ENCODE measurements at regions not wholly inside any gene's neighbourhood (a gene's known extent, or its start where the extent isn't known, plus 50 kb on each side); places are given as distances from the start of the nearest gene placed in this dataset.

DNA sequence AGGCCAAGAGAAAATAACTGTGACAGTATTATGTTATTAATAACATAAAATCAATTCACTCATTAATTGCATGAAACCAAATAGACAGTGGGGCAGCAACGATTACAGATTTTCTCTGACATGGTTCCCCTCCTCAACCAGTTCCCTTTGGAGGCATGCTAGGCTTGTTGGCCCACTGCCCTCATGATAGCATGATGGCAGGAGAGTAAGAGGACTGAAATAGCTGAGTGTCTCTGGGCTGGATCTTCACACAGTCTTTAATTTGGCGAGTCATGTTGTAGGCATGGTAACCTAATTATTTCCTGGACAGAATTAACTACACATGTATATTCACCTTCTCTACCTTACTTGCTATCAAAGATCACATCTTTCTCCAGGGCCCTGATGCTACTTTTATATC lies 266.2 kb upstream of the PELI2 start:
- Histone ChIP-seq H2AFZ (ENCODE audit: insufficient read depth, low read depth, low read length, poor library complexity, severe bottlenecking) (no peak overlapping the region), H3K9ac (ENCODE audit: low read length) (no peak overlapping the region), H3K36me3 (replicated peaks in 1 of 2; ENCODE audit: control extremely low read depth in 1 of 2, control insufficient read depth in 1 of 2, extremely low read depth in 1 of 2, insufficient read depth in 2 of 2, low read length in 1 of 2) (no peaks in the 10 kb centered on the region), H3K27ac (ENCODE audit: low read length in 2 of 2) (no peak overlapping the region), H3K27me3 (replicated peaks in 1 of 4; ENCODE audit: control extremely low read depth in 1 of 4, control insufficient read depth in 3 of 4, insufficient read depth in 4 of 4, low read length in 3 of 4) (no peaks in the 10 kb centered on the region), H3K4me2 (replicated peaks; ENCODE audit: low read depth, low read length, poor library complexity, severe bottlenecking) (no peak overlapping the region), H3K4me1 (ENCODE audit: control insufficient read depth in 2 of 2, insufficient read depth in 2 of 2, low read length in 2 of 2) (no peaks in the 10 kb centered on the region), H3K9me3 (ENCODE audit: control extremely low read depth in 1 of 3, control insufficient read depth in 2 of 3, insufficient read depth in 1 of 3, low read length in 2 of 3) (peaks cover 0 to 2% (median 1%) of the 10 kb centered on the region in 3 donors), H4K20me1 (ENCODE audit: control insufficient read depth, insufficient read depth, low read length, poor library complexity, severe bottlenecking) (no peaks in the 10 kb centered on the region), H3K79me2 (ENCODE audit: control insufficient read depth, insufficient read depth, low read length) (no peaks in the 10 kb centered on the region), H3K4me3 (ENCODE audit: control extremely low read depth in 1 of 5, extremely low read depth in 1 of 5, insufficient read depth in 1 of 5, low read depth in 2 of 5, low read length in 4 of 5) (no peak overlapping the region)
- no peak overlapping the region for H3K27ac Mint-ChIP-seq
- ATAC-seq (ENCODE audit: low read depth) (no peak), DNase-seq (no peak)
- POLR2A ChIA-PET = no interaction called here
- no peaks in the 10 kb centered on the region for H3K4me1 Mint-ChIP-seq
- TF ChIP-seq EZH2 (IDR thresholded peaks at IDR 0.05; ENCODE audit: borderline replicate concordance, insufficient read depth, low read depth, low read length, poor library complexity, severe bottlenecking) = no peak
- no peak for TF ChIP-seq CTCF (IDR thresholded peaks at IDR 0.05)
- no peaks in the 10 kb centered on the region for H3K27me3 Mint-ChIP-seq
- intact Hi-C loops (cut with micrococcal nuclease) = no loop called here
- CTCF ChIA-PET = no interaction called here
- H3K4me3 Mint-ChIP-seq = no peak overlapping the region
- H3K9me3 Mint-ChIP-seq (ENCODE audit: insufficient read depth) = no peaks in the 10 kb centered on the region
- 80% methylated on average over 1 of the region's 2 CpGs for WGBS (ENCODE audit: insufficient coverage)

- no CpG with 5 or more reads among the region's 2 CpGs for WGBS (ENCODE audit: insufficient coverage)
- intact Hi-C loops (cut with micrococcal nuclease) = no loop called here
Measured at GRCh38 chr14:55855751-55856150, 262.5 kb upstream of the PELI2 start.

More at GRCh38 chr14:55855751-55856150, 262.5 kb upstream of the PELI2 start:
- H3K4me1 ChIP-seq (ENCODE audit: control insufficient read depth in 2 of 2, insufficient read depth in 2 of 2, low read length in 2 of 2) = no peaks in the 10 kb centered on the region
- no peak overlapping the region for H3K9ac ChIP-seq (ENCODE audit: low read length)
- no peak for DNase-seq
- Mint-ChIP-seq H3K4me3 (no peak overlapping the region), H3K9me3 (ENCODE audit: insufficient read depth) (no peaks in the 10 kb centered on the region), H3K27me3 (no peaks in the 10 kb centered on the region), H3K4me1 (no peaks in the 10 kb centered on the region), H3K27ac (no peak overlapping the region)
- POLR2A ChIA-PET = no interaction called here
- H2AFZ ChIP-seq (ENCODE audit: insufficient read depth, low read depth, low read length, poor library complexity, severe bottlenecking) = no peak overlapping the region
- no peak for ATAC-seq (ENCODE audit: low read depth)
- CTCF ChIA-PET = no interaction called here
- H3K27ac ChIP-seq (ENCODE audit: low read length in 2 of 2) = no peak overlapping the region
- TF ChIP-seq CTCF (IDR thresholded peaks at IDR 0.05) (no peak), EZH2 (IDR thresholded peaks at IDR 0.05; ENCODE audit: borderline replicate concordance, insufficient read depth, low read depth, low read length, poor library complexity, severe bottlenecking) (no peak)
- no peaks in the 10 kb centered on the region for H3K36me3 ChIP-seq (replicated peaks in 1 of 2; ENCODE audit: control extremely low read depth in 1 of 2, control insufficient read depth in 1 of 2, extremely low read depth in 1 of 2, insufficient read depth in 2 of 2, low read length in 1 of 2)
- H3K9me3 ChIP-seq (ENCODE audit: control extremely low read depth in 1 of 3, control insufficient read depth in 2 of 3, insufficient read depth in 1 of 3, low read length in 2 of 3) = peaks cover 0 to 2% (median 2%) of the 10 kb centered on the region in 3 donors
- no peaks in the 10 kb centered on the region for H4K20me1 ChIP-seq (ENCODE audit: control insufficient read depth, insufficient read depth, low read length, poor library complexity, severe bottlenecking)
- H3K27me3 ChIP-seq (replicated peaks in 1 of 4; ENCODE audit: control extremely low read depth in 1 of 4, control insufficient read depth in 3 of 4, insufficient read depth in 4 of 4, low read length in 3 of 4) = no peaks in the 10 kb centered on the region
- H3K4me3 ChIP-seq (ENCODE audit: control extremely low read depth in 1 of 5, extremely low read depth in 1 of 5, insufficient read depth in 1 of 5, low read depth in 2 of 5, low read length in 4 of 5) = no peak overlapping the region
- H3K4me2 ChIP-seq (replicated peaks; ENCODE audit: low read depth, low read length, poor library complexity, severe bottlenecking) = no peak overlapping the region
- no peaks in the 10 kb centered on the region for H3K79me2 ChIP-seq (ENCODE audit: control insufficient read depth, insufficient read depth, low read length)

Data from B cell (primary cell).